ENCODE measurements at regions not wholly inside any gene's neighbourhood (a gene's known extent, or its start where the extent isn't known, plus 50 kb on each side); places are given as distances from the start of the nearest gene placed in this dataset.

- Mint-ChIP-seq H3K4me1 (peaks cover 7% of the 10 kb centered on the region), H3K4me3 (no peak overlapping the region), H3K27ac (no peak overlapping the region), H3K36me3 (no peaks in the 10 kb centered on the region), H3K9me3 (no peaks in the 10 kb centered on the region), H3K27me3 (ENCODE audit: low read depth) (no peaks in the 10 kb centered on the region)
- ChIA-PET POLR2A (no interaction called here), CTCF (no interaction called here)
- ATAC-seq (peak; percentile 73), DNase-seq (ENCODE audit: low spot score) (no peak)
- TF ChIP-seq ZNF671 (CRISPR knock-in tag; IDR thresholded peaks at IDR 0.05) (no peak), SP1 (CRISPR knock-in tag; conservative IDR thresholded peaks at IDR 0.05) (no peak)
- TF ChIP-seq, protein P1, sequence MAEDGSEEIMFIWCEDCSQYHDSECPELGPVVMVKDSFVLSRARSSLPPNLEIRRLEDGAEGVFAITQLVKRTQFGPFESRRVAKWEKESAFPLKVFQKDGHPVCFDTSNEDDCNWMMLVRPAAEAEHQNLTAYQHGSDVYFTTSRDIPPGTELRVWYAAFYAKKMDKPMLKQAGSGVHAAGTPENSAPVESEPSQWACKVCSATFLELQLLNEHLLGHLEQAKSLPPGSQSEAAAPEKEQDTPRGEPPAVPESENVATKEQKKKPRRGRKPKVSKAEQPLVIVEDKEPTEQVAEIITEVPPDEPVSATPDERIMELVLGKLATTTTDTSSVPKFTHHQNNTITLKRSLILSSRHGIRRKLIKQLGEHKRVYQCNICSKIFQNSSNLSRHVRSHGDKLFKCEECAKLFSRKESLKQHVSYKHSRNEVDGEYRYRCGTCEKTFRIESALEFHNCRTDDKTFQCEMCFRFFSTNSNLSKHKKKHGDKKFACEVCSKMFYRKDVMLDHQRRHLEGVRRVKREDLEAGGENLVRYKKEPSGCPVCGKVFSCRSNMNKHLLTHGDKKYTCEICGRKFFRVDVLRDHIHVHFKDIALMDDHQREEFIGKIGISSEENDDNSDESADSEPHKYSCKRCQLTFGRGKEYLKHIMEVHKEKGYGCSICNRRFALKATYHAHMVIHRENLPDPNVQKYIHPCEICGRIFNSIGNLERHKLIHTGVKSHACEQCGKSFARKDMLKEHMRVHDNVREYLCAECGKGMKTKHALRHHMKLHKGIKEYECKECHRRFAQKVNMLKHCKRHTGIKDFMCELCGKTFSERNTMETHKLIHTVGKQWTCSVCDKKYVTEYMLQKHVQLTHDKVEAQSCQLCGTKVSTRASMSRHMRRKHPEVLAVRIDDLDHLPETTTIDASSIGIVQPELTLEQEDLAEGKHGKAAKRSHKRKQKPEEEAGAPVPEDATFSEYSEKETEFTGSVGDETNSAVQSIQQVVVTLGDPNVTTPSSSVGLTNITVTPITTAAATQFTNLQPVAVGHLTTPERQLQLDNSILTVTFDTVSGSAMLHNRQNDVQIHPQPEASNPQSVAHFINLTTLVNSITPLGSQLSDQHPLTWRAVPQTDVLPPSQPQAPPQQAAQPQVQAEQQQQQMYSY (CRISPR knock-in tag; IDR thresholded peaks at IDR 0.05) = no peak
Observed at GRCh38 chr13:78934336-78934735, 275.4 kb upstream of the OBI1 start.

GRCh38 chr13:78915015-78915414 lies 256.1 kb upstream of the OBI1 start:
- no peak for ATAC-seq
- POLR2A ChIA-PET = no interaction called here

More at GRCh38 chr13:78915015-78915414, 256.1 kb upstream of the OBI1 start:
- H3K4me3 Mint-ChIP-seq = no peak overlapping the region
- peaks cover 8% of the 10 kb centered on the region for H3K27me3 Mint-ChIP-seq (ENCODE audit: low read depth)
- no peaks in the 10 kb centered on the region for H3K36me3 Mint-ChIP-seq
- CTCF ChIA-PET = no interaction called here
- H3K4me1 Mint-ChIP-seq = no peaks in the 10 kb centered on the region
- no peak overlapping the region for H3K27ac Mint-ChIP-seq
- no peak for TF ChIP-seq AFF4 (CRISPR knock-in tag; IDR thresholded peaks at IDR 0.05; ENCODE audit: borderline replicate concordance)
- no peak for TF ChIP-seq NFATC4 (CRISPR knock-in tag; IDR thresholded peaks at IDR 0.05)
- no peak for TF ChIP-seq RORB (CRISPR knock-in tag; IDR thresholded peaks at IDR 0.05)
- no peak for TF ChIP-seq SP1 (CRISPR knock-in tag; conservative IDR thresholded peaks at IDR 0.05)
- TF ChIP-seq ESRRA (CRISPR knock-in tag; IDR thresholded peaks at IDR 0.05; ENCODE audit: borderline replicate concordance) = no peak
- TF ChIP-seq, protein P2, sequence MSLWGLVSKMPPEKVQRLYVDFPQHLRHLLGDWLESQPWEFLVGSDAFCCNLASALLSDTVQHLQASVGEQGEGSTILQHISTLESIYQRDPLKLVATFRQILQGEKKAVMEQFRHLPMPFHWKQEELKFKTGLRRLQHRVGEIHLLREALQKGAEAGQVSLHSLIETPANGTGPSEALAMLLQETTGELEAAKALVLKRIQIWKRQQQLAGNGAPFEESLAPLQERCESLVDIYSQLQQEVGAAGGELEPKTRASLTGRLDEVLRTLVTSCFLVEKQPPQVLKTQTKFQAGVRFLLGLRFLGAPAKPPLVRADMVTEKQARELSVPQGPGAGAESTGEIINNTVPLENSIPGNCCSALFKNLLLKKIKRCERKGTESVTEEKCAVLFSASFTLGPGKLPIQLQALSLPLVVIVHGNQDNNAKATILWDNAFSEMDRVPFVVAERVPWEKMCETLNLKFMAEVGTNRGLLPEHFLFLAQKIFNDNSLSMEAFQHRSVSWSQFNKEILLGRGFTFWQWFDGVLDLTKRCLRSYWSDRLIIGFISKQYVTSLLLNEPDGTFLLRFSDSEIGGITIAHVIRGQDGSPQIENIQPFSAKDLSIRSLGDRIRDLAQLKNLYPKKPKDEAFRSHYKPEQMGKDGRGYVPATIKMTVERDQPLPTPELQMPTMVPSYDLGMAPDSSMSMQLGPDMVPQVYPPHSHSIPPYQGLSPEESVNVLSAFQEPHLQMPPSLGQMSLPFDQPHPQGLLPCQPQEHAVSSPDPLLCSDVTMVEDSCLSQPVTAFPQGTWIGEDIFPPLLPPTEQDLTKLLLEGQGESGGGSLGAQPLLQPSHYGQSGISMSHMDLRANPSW (CRISPR knock-in tag; conservative IDR thresholded peaks at IDR 0.05; ENCODE audit: low read depth) = no peak
- TF ChIP-seq PREB (CRISPR knock-in tag; IDR thresholded peaks at IDR 0.05; ENCODE audit: borderline replicate concordance) = no peak
- TF ChIP-seq NR2C2 (CRISPR knock-in tag; IDR thresholded peaks at IDR 0.05) = no peak
- TF ChIP-seq ATF3 (CRISPR knock-in tag; conservative IDR thresholded peaks at IDR 0.05) = no peak
- no peak for TF ChIP-seq ZBTB21 (CRISPR knock-in tag; IDR thresholded peaks at IDR 0.05; ENCODE audit: borderline replicate concordance)
- TF ChIP-seq IRF2 (CRISPR knock-in tag; IDR thresholded peaks at IDR 0.05; ENCODE audit: borderline replicate concordance, low read depth) = no peak
- no peak for TF ChIP-seq NR3C1 (CRISPR knock-in tag; conservative IDR thresholded peaks at IDR 0.05; ENCODE audit: low read depth)
- no peaks in the 10 kb centered on the region for H3K9me3 Mint-ChIP-seq
- no peak for DNase-seq (ENCODE audit: low spot score)
